ENCODE measurements at regions not wholly inside any gene's neighbourhood (a gene's known extent, or its start where the extent isn't known, plus 50 kb on each side); places are given as distances from the start of the nearest gene placed in this dataset.

GRCh38 chr3:134743006-134743405 lies 52.1 kb upstream of the EPHB1 start:
- no peak for TF ChIP-seq FOXA3 (CRISPR knock-in tag; conservative IDR thresholded peaks at IDR 0.05 in 1 of 2, IDR thresholded peaks at IDR 0.05 in 1 of 2)
- TF ChIP-seq ZNF707 (CRISPR knock-in tag; conservative IDR thresholded peaks at IDR 0.05), result no peak
- no peak for TF ChIP-seq KDM4B (IDR thresholded peaks at IDR 0.05; ENCODE audit: borderline replicate concordance in 2 of 2, low read depth in 1 of 2)
- no peak for TF ChIP-seq USF2 (CRISPR knock-in tag; IDR thresholded peaks at IDR 0.05)
- TF ChIP-seq CBFB (CRISPR knock-in tag; IDR thresholded peaks at IDR 0.05), result no peak
- TF ChIP-seq RAD21 (CRISPR knock-in tag; conservative IDR thresholded peaks at IDR 0.05 in 1 of 2, IDR thresholded peaks at IDR 0.05 in 1 of 2), result no peak
- TF ChIP-seq SREBF2 (CRISPR knock-in tag; IDR thresholded peaks at IDR 0.05), result no peak
- no peak for TF ChIP-seq CTCF (IDR thresholded peaks at IDR 0.05 in 2 of 3, conservative IDR thresholded peaks at IDR 0.05 in 1 of 3; ENCODE audit: insufficient read depth in 2 of 3, low read depth in 1 of 3, low read length in 3 of 3)
